ENCODE measurements at regions not wholly inside any gene's neighbourhood (a gene's known extent, or its start where the extent isn't known, plus 50 kb on each side); places are given as distances from the start of the nearest gene placed in this dataset.

DNA sequence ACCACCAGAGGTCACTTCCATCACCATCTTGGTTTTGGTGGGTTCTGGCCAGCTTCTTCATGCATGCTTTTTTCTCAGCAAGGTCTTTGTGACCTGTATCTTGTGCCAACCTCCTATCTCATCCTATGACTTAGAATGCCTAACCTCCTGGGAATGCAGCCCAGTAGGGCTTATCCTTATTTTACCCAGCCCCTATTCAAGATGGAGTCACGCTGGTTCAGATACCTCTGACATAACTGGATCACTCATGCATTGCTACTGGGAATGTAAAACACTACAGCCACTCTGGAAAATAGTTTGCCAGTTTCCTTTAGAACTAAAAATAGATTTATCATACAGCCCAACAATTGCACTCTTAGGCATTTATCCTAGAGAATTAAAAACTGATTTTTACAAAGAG, 219.2 kb downstream of the IRS1 start:
- no peaks in the 10 kb centered on the region for H3K27me3 ChIP-seq (ENCODE audit: control insufficient read depth in 1 of 2, insufficient read depth in 1 of 2, low read length in 2 of 2)
- H2BK12ac ChIP-seq (ENCODE audit: low read length in 2 of 2) = peak overlapping the region in 1 of 2 experiments; percentile 70
- H3K4ac ChIP-seq (ENCODE audit: low read depth in 1 of 2, low read length in 2 of 2) = no peak overlapping the region
- peak overlapping the region in 1 of 2 experiments; percentile 28 for H3K18ac ChIP-seq (ENCODE audit: low read depth in 1 of 2, low read length in 2 of 2)
- H4K91ac ChIP-seq (ENCODE audit: low read length) = no peak overlapping the region
- H3K9ac ChIP-seq (ENCODE audit: low read length) = no peak overlapping the region
- H3K36me3 ChIP-seq (ENCODE audit: control insufficient read depth in 1 of 2, insufficient read depth in 2 of 2, low read depth in 1 of 2, low read length in 2 of 2) = no peaks in the 10 kb centered on the region
- H3K4me3 ChIP-seq (ENCODE audit: insufficient read depth in 1 of 2, low read depth in 1 of 2, low read length in 2 of 2) = no peak overlapping the region
- no peak for DNase-seq
- no peak overlapping the region for H3K4me2 ChIP-seq (ENCODE audit: low read length, poor library complexity, severe bottlenecking)
- H4K8ac ChIP-seq (ENCODE audit: low read length) = peak overlapping the region; percentile 8
- H3K4me1 ChIP-seq (ENCODE audit: control insufficient read depth, insufficient read depth, low read depth, low read length) = peaks cover 5% of the 10 kb centered on the region
- H3K23ac ChIP-seq (ENCODE audit: low read length in 2 of 2) = no peak overlapping the region
- H3K9me3 ChIP-seq (ENCODE audit: control insufficient read depth, low read length) = no peaks in the 10 kb centered on the region
- H2AK5ac ChIP-seq (ENCODE audit: low read length, severe bottlenecking) = no peak overlapping the region
- H2AFZ ChIP-seq (ENCODE audit: low read depth, low read length) = no peak overlapping the region
- H3K14ac ChIP-seq (ENCODE audit: low read length in 2 of 2) = no peak overlapping the region
- H3K27ac ChIP-seq (ENCODE audit: low read length, poor library complexity, severe bottlenecking) = peak overlapping the region; percentile 21
- WGBS = 90% methylated on average over 1 of the region's 1 CpG
- no peak overlapping the region for H2BK15ac ChIP-seq (ENCODE audit: low read depth, poor library complexity, severe bottlenecking)
- H2BK120ac ChIP-seq (ENCODE audit: low read depth, low read length) = no peak overlapping the region
- H2BK5ac ChIP-seq (ENCODE audit: low read depth, low read length, poor library complexity, severe bottlenecking) = no peak overlapping the region
- H3K79me1 ChIP-seq (replicated peaks; ENCODE audit: low read length, poor library complexity, severe bottlenecking) = no peaks in the 10 kb centered on the region

GRCh38 chr2:226579519-226579918, 220.1 kb downstream of the IRS1 start:
- Histone ChIP-seq H2AK5ac (ENCODE audit: low read length, severe bottlenecking) (no peak overlapping the region), H4K91ac (ENCODE audit: low read length) (no peak overlapping the region), H2BK5ac (ENCODE audit: low read depth, low read length, poor library complexity, severe bottlenecking) (no peak overlapping the region), H3K9me3 (ENCODE audit: control insufficient read depth, low read length) (no peaks in the 10 kb centered on the region), H2AFZ (ENCODE audit: low read depth, low read length) (no peak overlapping the region), H2BK120ac (ENCODE audit: low read depth, low read length) (no peak overlapping the region), H3K4me2 (ENCODE audit: low read length, poor library complexity, severe bottlenecking) (no peak overlapping the region), H2BK12ac (ENCODE audit: low read length in 2 of 2) (no peak overlapping the region), H3K14ac (ENCODE audit: low read length in 2 of 2) (no peak overlapping the region), H3K4ac (ENCODE audit: low read depth in 1 of 2, low read length in 2 of 2) (no peak overlapping the region), H3K79me1 (replicated peaks; ENCODE audit: low read length, poor library complexity, severe bottlenecking) (no peaks in the 10 kb centered on the region), H3K4me1 (ENCODE audit: control insufficient read depth, insufficient read depth, low read depth, low read length) (peaks cover 5% of the 10 kb centered on the region), H3K27ac (ENCODE audit: low read length, poor library complexity, severe bottlenecking) (no peak overlapping the region), H3K36me3 (ENCODE audit: control insufficient read depth in 1 of 2, insufficient read depth in 2 of 2, low read depth in 1 of 2, low read length in 2 of 2) (no peaks in the 10 kb centered on the region), H3K9ac (ENCODE audit: low read length) (no peak overlapping the region), H3K4me3 (ENCODE audit: insufficient read depth in 1 of 2, low read depth in 1 of 2, low read length in 2 of 2) (no peak overlapping the region), H2BK15ac (ENCODE audit: low read depth, poor library complexity, severe bottlenecking) (no peak overlapping the region), H3K27me3 (ENCODE audit: control insufficient read depth in 1 of 2, insufficient read depth in 1 of 2, low read length in 2 of 2) (no peaks in the 10 kb centered on the region), H3K18ac (ENCODE audit: low read depth in 1 of 2, low read length in 2 of 2) (no peak overlapping the region), H3K23ac (ENCODE audit: low read length in 2 of 2) (no peak overlapping the region), H4K8ac (ENCODE audit: low read length) (no peak overlapping the region)
- WGBS = 0% methylated on average over 2 of the region's 2 CpGs
- DNase-seq = peak; percentile 18

DNA sequence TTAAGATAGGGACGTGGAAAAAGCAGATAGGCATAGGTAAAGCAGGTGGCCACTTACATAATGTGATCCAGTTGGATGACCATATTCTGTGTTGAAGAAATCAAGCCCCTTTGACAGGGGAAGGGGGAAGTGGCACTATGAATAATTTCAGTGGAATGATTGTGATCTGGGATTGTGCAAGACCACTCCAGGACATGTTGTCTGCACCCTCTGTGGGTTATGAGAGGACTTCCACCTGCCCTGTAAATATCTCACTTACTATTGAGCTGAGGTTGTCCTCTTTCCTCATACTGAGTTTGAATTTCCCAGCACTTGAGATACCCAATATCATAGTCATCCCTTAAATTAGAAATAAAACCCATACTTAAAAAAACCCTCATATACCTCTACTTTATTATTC, 220.7 kb downstream of the IRS1 start:
- no peaks in the 10 kb centered on the region for H3K79me1 ChIP-seq (replicated peaks; ENCODE audit: low read length, poor library complexity, severe bottlenecking)
- DNase-seq = peak; percentile 39
- H3K27me3 ChIP-seq (ENCODE audit: control insufficient read depth in 1 of 2, insufficient read depth in 1 of 2, low read length in 2 of 2) = no peaks in the 10 kb centered on the region
- no peak overlapping the region for H2AK5ac ChIP-seq (ENCODE audit: low read length, severe bottlenecking)
- H3K36me3 ChIP-seq (ENCODE audit: control insufficient read depth in 1 of 2, insufficient read depth in 2 of 2, low read depth in 1 of 2, low read length in 2 of 2) = no peaks in the 10 kb centered on the region
- H3K23ac ChIP-seq (ENCODE audit: low read length in 2 of 2) = no peak overlapping the region
- no peak overlapping the region for H3K27ac ChIP-seq (ENCODE audit: low read length, poor library complexity, severe bottlenecking)
- 14% methylated on average over 1 of the region's 1 CpG for WGBS
- H3K9me3 ChIP-seq (ENCODE audit: control insufficient read depth, low read length) = no peaks in the 10 kb centered on the region
- peaks cover 3% of the 10 kb centered on the region for H3K4me1 ChIP-seq (ENCODE audit: control insufficient read depth, insufficient read depth, low read depth, low read length)
- H2BK5ac ChIP-seq (ENCODE audit: low read depth, low read length, poor library complexity, severe bottlenecking) = no peak overlapping the region
- H2AFZ ChIP-seq (ENCODE audit: low read depth, low read length) = no peak overlapping the region
- no peak overlapping the region for H4K91ac ChIP-seq (ENCODE audit: low read length)
- H3K18ac ChIP-seq (ENCODE audit: low read depth in 1 of 2, low read length in 2 of 2) = no peak overlapping the region
- H2BK15ac ChIP-seq (ENCODE audit: low read depth, poor library complexity, severe bottlenecking) = no peak overlapping the region
- H3K9ac ChIP-seq (ENCODE audit: low read length) = no peak overlapping the region
- no peak overlapping the region for H3K14ac ChIP-seq (ENCODE audit: low read length in 2 of 2)
- H2BK120ac ChIP-seq (ENCODE audit: low read depth, low read length) = no peak overlapping the region
- H3K4ac ChIP-seq (ENCODE audit: low read depth in 1 of 2, low read length in 2 of 2) = no peak overlapping the region
- H2BK12ac ChIP-seq (ENCODE audit: low read length in 2 of 2) = no peak overlapping the region
- H3K4me3 ChIP-seq (ENCODE audit: insufficient read depth in 1 of 2, low read depth in 1 of 2, low read length in 2 of 2) = no peak overlapping the region
- H4K8ac ChIP-seq (ENCODE audit: low read length) = no peak overlapping the region
- H3K4me2 ChIP-seq (ENCODE audit: low read length, poor library complexity, severe bottlenecking) = no peak overlapping the region

- Histone ChIP-seq H3K23ac (ENCODE audit: low read length in 2 of 2) (no peak overlapping the region), H2AK5ac (ENCODE audit: low read length, severe bottlenecking) (no peak overlapping the region), H3K4ac (ENCODE audit: low read depth in 1 of 2, low read length in 2 of 2) (no peak overlapping the region), H2AFZ (ENCODE audit: low read depth, low read length) (no peak overlapping the region), H4K8ac (ENCODE audit: low read length) (peak overlapping the region; percentile 69), H3K27me3 (ENCODE audit: control insufficient read depth in 1 of 2, insufficient read depth in 1 of 2, low read length in 2 of 2) (no peaks in the 10 kb centered on the region), H4K91ac (ENCODE audit: low read length) (no peak overlapping the region), H3K4me3 (ENCODE audit: insufficient read depth in 1 of 2, low read depth in 1 of 2, low read length in 2 of 2) (no peak overlapping the region), H3K4me2 (ENCODE audit: low read length, poor library complexity, severe bottlenecking) (no peak overlapping the region), H3K36me3 (ENCODE audit: control insufficient read depth in 1 of 2, insufficient read depth in 2 of 2, low read depth in 1 of 2, low read length in 2 of 2) (no peaks in the 10 kb centered on the region), H3K9me3 (ENCODE audit: control insufficient read depth, low read length) (no peaks in the 10 kb centered on the region), H2BK12ac (ENCODE audit: low read length in 2 of 2) (peak overlapping the region in 1 of 2 experiments; percentile 39), H3K18ac (ENCODE audit: low read depth in 1 of 2, low read length in 2 of 2) (no peak overlapping the region), H3K14ac (ENCODE audit: low read length in 2 of 2) (no peak overlapping the region), H2BK5ac (ENCODE audit: low read depth, low read length, poor library complexity, severe bottlenecking) (no peak overlapping the region), H3K79me1 (replicated peaks; ENCODE audit: low read length, poor library complexity, severe bottlenecking) (no peaks in the 10 kb centered on the region), H2BK15ac (ENCODE audit: low read depth, poor library complexity, severe bottlenecking) (no peak overlapping the region), H2BK120ac (ENCODE audit: low read depth, low read length) (no peak overlapping the region), H3K27ac (ENCODE audit: low read length, poor library complexity, severe bottlenecking) (no peak overlapping the region), H3K4me1 (ENCODE audit: control insufficient read depth, insufficient read depth, low read depth, low read length) (peaks cover 3% of the 10 kb centered on the region), H3K9ac (ENCODE audit: low read length) (no peak overlapping the region)
- 75% methylated on average over 2 of the region's 3 CpGs for WGBS
- no peak for DNase-seq
These were observed 221.2 kb downstream of the IRS1 start for GRCh38 chr2:226578373-226578772.

Measured in mesenchymal stem cell (in vitro differentiated cells and primary cell).